Pancreas (tissue), 10 donors: ENCODE measurements at regions not wholly inside any gene's neighbourhood (a gene's known extent, or its start where the extent isn't known, plus 50 kb on each side); places are given as distances from the start of the nearest gene placed in this dataset.

Experiments
- ATAC-seq, 4 donors: fragments of 200-7000 bp; cut with Tn5 transposase; one replicate each; pipeline versions ENCODE4 v1.8.0 to v1.9.1; 2020; ENCODE audit warnings: mild to moderate bottlenecking in 4 of 4, moderate library complexity in 4 of 4
- DNase-seq, 6 donors: peaks; one replicate each; pipeline ENCODE4 v3.0.0-alpha.2; 2020
- FAIRE-seq: peaks from 2 replicates; lab custom pipeline; 2012; peaks lifted over from hg19 to GRCh38; lab: Jason Lieb, UNC
- H3K27ac ChIP-seq, 4 donors: fragments of 200-600 bp; sonication (generic); 1 replicate in 3 of 4; 2 replicates in 1 of 4; pipeline versions ENCODE4 v1.5.0 to v1.8.0; 2020
- H3K27me3 ChIP-seq, 4 donors: fragments of 200-600 bp; one replicate each; pipeline ENCODE4 v1.8.0; 2021
- H3K36me3 ChIP-seq, 3 donors: fragments of 200-600 bp; sonication (generic) in 1 of 3; one replicate each; pipeline versions ENCODE4 v1.5.0 to v1.8.0; 2020 to 2021
- H3K4me1 ChIP-seq, 3 donors: fragments of 200-600 bp; one replicate each; pipeline ENCODE4 v1.8.0; 2021
- H3K4me3 ChIP-seq, 4 donors: fragments of 200-600 bp; sonication (generic) in 2 of 4; one replicate each; pipeline versions ENCODE4 v1.5.0 to v1.8.0; 2020 to 2021
- H3K9me3 ChIP-seq, 4 donors: fragments of 200-600 bp; one replicate each; pipeline ENCODE4 v1.8.0; 2021
- CTCF ChIP-seq, 4 donors: fragments of 200-600 bp; sonication (generic) in 3 of 4; IDR thresholded peaks; one replicate each; pipeline versions ENCODE4 v1.5.0 to v1.8.0; 2021; ENCODE audit warnings: antibody characterized with exemption in 4 of 4
- WGBS, 2 donors: extraction: QIAGEN DNeasy Blood & Tissue Kit; methylation state at CpG; one replicate each; pipeline ENCODE4 v1.1.7; 2013; 5-methylcytosine and 5-hydroxymethylcytosine counted together
- intact Hi-C, 3 donors: fragments of 100-400 bp; cut with DNase I; formaldehyde crosslinking; loops; one replicate each; pipeline versions ENCODE4 v1.11.1 to v1.14.2; 2022
- donor health status: healthy with polysubstance abuse.
- donor health status: DM: no; HTN: no; CAD: no; lungs with moderate emphysema.
- donor health status: DM: no; HTN: no; CAD: no.
- donor health status: control.
- donor health status: control.
- donor health status: Bipolar disorder and iron deficiency.
- donor health status: DM: yes; HTN: yes; CAD: no.
- donor health status: DM: no; HTN: no; CAD: no.
- donor health status: DM: no; HTN: no; CAD: no.
- donor health status: DM: yes; HTN: yes; CAD: no.

- DNase-seq (no peak), FAIRE-seq (no peak), ATAC-seq (no peak)
- no peak overlapping the region for H3K4me3 ChIP-seq
- no peak for TF ChIP-seq CTCF (IDR thresholded peaks at IDR 0.05)
- intact Hi-C loops, result no loop called here
- H3K27ac ChIP-seq, result no peak overlapping the region
- peaks cover 0 to under 1% (median 0%) of the 10 kb centered on the region in 3 donors for H3K4me1 ChIP-seq
- H3K9me3 ChIP-seq, result no peaks in the 10 kb centered on the region
- no peaks in the 10 kb centered on the region for H3K27me3 ChIP-seq
- H3K36me3 ChIP-seq, result no peaks in the 10 kb centered on the region
These were observed 130.0 kb upstream of the TMEM72 start for GRCh38 chr10:44781131-44781530.

DNA sequence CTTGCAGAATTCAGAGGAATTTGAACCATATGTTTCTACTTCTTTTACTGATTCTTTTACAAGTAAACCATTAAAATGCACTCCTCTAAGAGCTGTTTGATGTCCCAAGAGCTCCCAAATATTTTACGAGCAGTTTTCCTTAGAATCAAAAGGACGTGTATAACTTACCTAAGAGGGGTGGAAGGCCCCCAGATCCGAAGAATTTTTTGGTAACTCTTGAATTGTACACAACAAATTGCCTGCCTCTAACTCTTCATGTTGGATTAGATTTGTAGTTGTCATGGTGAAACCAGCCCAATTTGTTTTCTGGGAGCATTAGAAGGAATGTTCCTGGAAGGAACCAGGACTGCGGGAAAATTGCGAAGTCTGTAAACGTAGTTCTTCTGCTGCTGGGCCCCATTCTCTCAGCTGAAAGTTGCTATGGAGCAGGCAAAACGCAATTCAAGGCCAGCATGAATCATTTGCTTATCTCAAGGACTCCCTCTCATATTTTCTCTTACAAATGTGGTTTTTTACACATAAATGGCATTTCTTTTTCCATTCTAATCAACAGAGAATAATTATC is 124.8 kb upstream of the TMEM72 start:
- TF ChIP-seq CTCF (IDR thresholded peaks at IDR 0.05), result no peak
- no peak overlapping the region for H3K27ac ChIP-seq
- H3K27me3 ChIP-seq, result no peaks in the 10 kb centered on the region
- 48 to 52% methylated on average over 7 of the region's 7 CpGs for WGBS, 2 donors
- DNase-seq (no peak), FAIRE-seq (no peak), ATAC-seq (peak; percentile 40 to 81 (median 58))
- H3K4me1 ChIP-seq, result peaks cover 0 to 7% (median 0%) of the 10 kb centered on the region in 3 donors
- H3K9me3 ChIP-seq, result no peaks in the 10 kb centered on the region
- no peak overlapping the region for H3K4me3 ChIP-seq
- intact Hi-C loops, result no loop called here
- no peaks in the 10 kb centered on the region for H3K36me3 ChIP-seq

DNA sequence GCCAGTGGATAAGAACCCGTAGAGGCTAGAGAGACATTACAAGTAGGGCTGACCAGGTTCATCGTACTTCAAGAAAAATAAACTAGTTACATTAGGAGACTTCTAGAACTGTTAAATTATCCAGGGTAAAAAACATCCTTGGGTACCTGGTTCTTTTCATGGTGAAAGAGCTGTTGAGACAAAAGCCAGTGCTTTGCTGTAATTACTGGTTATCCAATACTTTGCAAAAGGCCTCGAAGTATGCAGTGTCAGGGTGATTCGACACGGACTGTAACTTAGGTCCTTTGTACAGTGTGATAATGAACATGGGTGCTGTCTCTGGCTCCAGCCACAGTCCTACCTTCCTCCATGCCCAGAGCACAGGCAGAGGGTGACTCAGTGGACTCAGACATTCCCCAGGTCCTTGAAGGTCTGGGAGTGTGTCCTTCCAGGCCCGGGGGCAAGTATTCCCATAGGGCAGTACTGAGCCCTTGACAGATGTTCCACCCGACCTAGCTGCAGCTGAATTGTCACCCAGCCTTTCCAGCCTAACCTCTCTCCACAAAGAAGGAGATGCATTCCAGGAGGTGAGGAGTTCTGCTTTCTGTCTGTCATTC is 123.6 kb upstream of the TMEM72 start:
- no peak for TF ChIP-seq CTCF (IDR thresholded peaks at IDR 0.05)
- ATAC-seq, result no peak
- Histone ChIP-seq H3K9me3 (no peaks in the 10 kb centered on the region), H3K27me3 (no peaks in the 10 kb centered on the region), H3K4me1 (peaks cover 0 to 7% (median 0%) of the 10 kb centered on the region in 3 donors), H3K36me3 (no peaks in the 10 kb centered on the region), H3K4me3 (no peak overlapping the region), H3K27ac (no peak overlapping the region)
- no peak for DNase-seq
- intact Hi-C loops, result no loop called here
- WGBS, 2 donors, result 91 to 93% methylated on average over 7 of the region's 7 CpGs
- FAIRE-seq, result no peak

DNA sequence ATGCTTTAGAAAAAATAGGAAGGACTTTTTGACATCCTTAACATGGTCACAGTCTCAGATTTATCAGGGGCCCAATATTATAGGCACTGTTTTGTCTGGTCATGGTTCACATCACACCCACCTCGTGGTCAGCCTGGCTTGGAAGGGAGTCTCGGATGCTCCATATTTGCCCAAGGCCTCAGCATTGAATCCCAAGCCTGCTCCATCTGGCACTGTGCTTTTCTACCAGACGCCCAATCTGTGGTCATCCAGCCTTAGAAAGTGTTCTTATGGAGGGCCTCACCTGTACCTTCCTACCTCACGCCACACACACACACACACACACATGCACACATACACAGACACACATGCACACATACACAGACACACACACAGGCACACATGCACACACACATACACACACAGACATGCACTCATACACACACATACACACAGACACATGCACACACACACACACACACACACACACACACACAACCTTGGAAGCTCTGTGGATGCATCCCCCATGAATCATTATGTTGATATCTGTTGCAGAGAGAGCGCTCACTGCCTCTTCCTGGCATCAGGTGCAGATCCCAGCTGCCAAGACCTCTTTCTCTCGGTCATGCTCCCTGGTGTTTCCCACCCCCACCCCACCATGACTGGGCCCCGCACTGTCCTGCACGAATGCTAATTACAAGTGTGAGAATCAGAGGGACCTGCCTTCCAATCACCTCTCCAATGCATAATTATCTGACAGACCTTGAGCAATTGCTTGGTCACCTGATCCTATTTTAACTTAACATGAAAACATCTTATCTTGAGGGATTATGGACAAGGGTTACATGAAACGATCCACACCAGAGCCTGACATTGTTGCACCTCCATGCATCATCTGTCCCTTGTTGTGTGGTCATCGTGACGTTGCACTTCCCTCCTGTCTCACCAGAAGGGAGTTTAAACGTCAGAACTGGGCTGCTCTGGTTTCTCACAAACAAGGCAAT is 122.7 kb upstream of the TMEM72 start:
- ATAC-seq (no peak), DNase-seq (no peak), FAIRE-seq (no peak)
- peaks cover 0 to 7% (median 0%) of the 10 kb centered on the region in 3 donors for H3K4me1 ChIP-seq
- intact Hi-C loops, result no loop called here
- H3K9me3 ChIP-seq, result no peaks in the 10 kb centered on the region
- H3K27ac ChIP-seq, result no peak overlapping the region
- no peaks in the 10 kb centered on the region for H3K27me3 ChIP-seq
- TF ChIP-seq CTCF (IDR thresholded peaks at IDR 0.05), result no peak
- no peak overlapping the region for H3K4me3 ChIP-seq
- WGBS, 2 donors, result 80 to 81% methylated on average over 12 of the region's 12 CpGs
- H3K36me3 ChIP-seq, result no peaks in the 10 kb centered on the region
